Transverse colon (tissue), 4 donors: ENCODE measurements at regions not wholly inside any gene's neighbourhood (a gene's known extent, or its start where the extent isn't known, plus 50 kb on each side); places are given as distances from the start of the nearest gene placed in this dataset.

Experiments used
- DNase-seq: peaks from one replicate; pipeline ENCODE4 v3.0.0-alpha.2; 2019
- H3K27ac ChIP-seq, 4 donors: fragments of 200-600 bp; sonication (generic); 2 replicates each; pipeline ENCODE4 v1.5.1; 2016 to 2018; ENCODE audit warnings: inconsistent platforms in 4 of 4
- H3K27me3 ChIP-seq: fragments of 200-600 bp; sonication (generic); 2 replicates; pipeline ENCODE4 v1.5.1; 2017; ENCODE audit warnings: inconsistent platforms
- H3K36me3 ChIP-seq, 4 donors: fragments of 200-600 bp; sonication (generic); 2 replicates each; pipeline ENCODE4 v1.5.1; 2017 to 2019; ENCODE audit warnings: inconsistent platforms in 4 of 4
- H3K4me1 ChIP-seq, 4 donors: fragments of 200-600 bp; sonication (generic); 2 replicates each; pipeline ENCODE4 v1.5.1; 2017 to 2020; ENCODE audit warnings: inconsistent platforms in 4 of 4
- H3K4me3 ChIP-seq, 4 donors: fragments of 200-600 bp; sonication (generic); 1 replicate in 1 of 4; 2 replicates in 3 of 4; pipeline versions ENCODE4 v1.5.1 to v1.6.1; 2017 to 2019; ENCODE audit warnings: inconsistent platforms in 4 of 4
- H3K9me3 ChIP-seq, 2 donors: fragments of 200-600 bp; sonication (generic); 2 replicates each; pipeline ENCODE4 v1.5.1; 2017 to 2019; ENCODE audit warnings: inconsistent platforms in 2 of 2
- EP300 ChIP-seq: sonication (generic); formaldehyde crosslinking; IDR thresholded peaks from one replicate; pipeline ENCODE4 v1.6.1; 2017; ENCODE audit warnings: antibody characterized with exemption, low read depth
- POLR2A ChIP-seq: fragments of 450-650 bp; IDR thresholded peaks from one replicate; pipeline ENCODE4 v1.6.1; 2016; ENCODE audit warnings: antibody characterized with exemption, mild to moderate bottlenecking, moderate library complexity
- POLR2AphosphoS5 ChIP-seq, 3 donors: sonication (generic); formaldehyde crosslinking; IDR thresholded peaks; one replicate each; pipeline ENCODE4 v1.6.1; 2016; ENCODE audit warnings: antibody characterized with exemption in 3 of 3
- WGBS, 2 donors: methylation state at CpG; one replicate each; pipeline ENCODE4 v1.1.5; 2018; ENCODE audit warnings: low coverage in 1 of 2; 5-methylcytosine and 5-hydroxymethylcytosine counted together
- in situ Hi-C, 4 donors: fragments of 200-750 bp; cut with MboI; loops; one replicate each; pipeline versions ENCODE4 v1.15.0 to v1.15.1; 2017; ENCODE audit warnings: low sequenced_read_pairs in 3 of 4, low pct_ligation_motif_present in 1 of 4, low pct_unique_long_range_greater_than_20kb in 1 of 4
- intact Hi-C: fragments of 100-400 bp; cut with DNase I; formaldehyde crosslinking; loops from one replicate; pipeline ENCODE4 v1.15.1; 2023; ENCODE audit warnings: low total_unique reads
- TF ChIP-seq, protein P1 (sequence below), 5 experiments: fragments of 200-600 bp in 3 of 5; fragments of 450-650 bp in 2 of 5; sonication (generic) in 3 of 5; IDR thresholded peaks; 1 replicate in 2 of 5; 2 replicates in 3 of 5; pipeline ENCODE4 v1.5.1; 2016 to 2017; ENCODE audit warnings: antibody characterized with exemption in 5 of 5, inconsistent platforms in 3 of 5, mild to moderate bottlenecking in 2 of 5, moderate library complexity in 1 of 5

DNA sequence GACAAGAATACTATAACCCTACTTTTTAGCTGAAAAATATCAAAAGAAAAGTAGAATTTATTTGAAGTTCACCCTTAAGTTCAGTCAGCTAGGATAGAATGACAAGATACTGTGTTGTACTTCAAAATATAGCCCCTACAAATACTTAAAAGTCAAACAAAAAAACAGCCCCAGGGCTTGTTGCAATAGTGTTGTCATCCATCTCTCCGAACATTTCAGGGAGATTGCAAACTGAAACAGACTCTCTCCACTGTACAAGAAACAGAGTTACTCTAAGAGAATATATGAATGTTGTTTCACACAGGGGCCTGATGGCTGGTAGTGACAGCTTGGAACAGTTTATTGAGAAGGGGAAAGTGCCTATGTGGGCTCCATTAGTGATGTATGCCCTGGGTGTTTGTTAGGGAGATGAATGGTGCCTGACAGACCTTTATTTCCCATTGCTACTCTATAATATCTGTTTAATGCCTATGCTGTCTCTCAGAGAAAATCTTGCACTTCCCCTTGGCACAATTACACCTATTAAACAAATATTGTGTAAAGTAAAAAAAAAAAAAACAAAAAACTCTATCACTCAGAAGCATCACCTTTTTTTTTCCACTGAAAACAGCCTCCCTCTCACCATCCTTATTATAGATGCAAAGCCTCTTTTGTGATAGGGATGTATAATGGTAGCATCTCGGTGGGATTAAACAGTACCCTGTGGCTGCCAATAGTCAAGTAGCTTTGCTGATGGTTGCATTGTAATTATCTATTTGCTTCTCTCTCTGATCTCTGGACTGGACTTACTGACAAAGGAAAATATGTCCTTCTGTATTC, 506.3 kb upstream of the LUZP2 start:
- H3K27ac ChIP-seq: no peak overlapping the region
- intact Hi-C loops: no loop called here
- no peak for TF ChIP-seq POLR2AphosphoS5 (IDR thresholded peaks at IDR 0.05)
- TF ChIP-seq POLR2A: no peak
- TF ChIP-seq, protein P1, sequence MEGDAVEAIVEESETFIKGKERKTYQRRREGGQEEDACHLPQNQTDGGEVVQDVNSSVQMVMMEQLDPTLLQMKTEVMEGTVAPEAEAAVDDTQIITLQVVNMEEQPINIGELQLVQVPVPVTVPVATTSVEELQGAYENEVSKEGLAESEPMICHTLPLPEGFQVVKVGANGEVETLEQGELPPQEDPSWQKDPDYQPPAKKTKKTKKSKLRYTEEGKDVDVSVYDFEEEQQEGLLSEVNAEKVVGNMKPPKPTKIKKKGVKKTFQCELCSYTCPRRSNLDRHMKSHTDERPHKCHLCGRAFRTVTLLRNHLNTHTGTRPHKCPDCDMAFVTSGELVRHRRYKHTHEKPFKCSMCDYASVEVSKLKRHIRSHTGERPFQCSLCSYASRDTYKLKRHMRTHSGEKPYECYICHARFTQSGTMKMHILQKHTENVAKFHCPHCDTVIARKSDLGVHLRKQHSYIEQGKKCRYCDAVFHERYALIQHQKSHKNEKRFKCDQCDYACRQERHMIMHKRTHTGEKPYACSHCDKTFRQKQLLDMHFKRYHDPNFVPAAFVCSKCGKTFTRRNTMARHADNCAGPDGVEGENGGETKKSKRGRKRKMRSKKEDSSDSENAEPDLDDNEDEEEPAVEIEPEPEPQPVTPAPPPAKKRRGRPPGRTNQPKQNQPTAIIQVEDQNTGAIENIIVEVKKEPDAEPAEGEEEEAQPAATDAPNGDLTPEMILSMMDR (IDR thresholded peaks at IDR 0.05): no peak

DNA sequence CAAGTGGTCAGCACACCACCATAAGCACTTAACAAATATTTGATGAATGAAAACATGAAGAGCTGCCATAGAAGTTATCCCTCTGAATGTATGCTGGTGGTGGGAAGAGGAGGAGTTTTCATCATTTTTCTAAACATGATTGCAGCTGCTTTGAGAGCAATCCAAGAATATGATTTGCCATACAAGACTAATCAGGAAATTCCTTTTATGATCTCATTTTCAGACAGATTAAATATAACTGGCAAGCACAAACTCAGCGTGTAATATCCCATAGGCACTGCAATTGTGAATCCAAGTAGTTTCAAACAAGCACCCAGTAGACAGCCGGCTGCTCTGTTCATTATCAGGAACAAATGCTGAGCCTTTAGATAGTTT, 505.7 kb upstream of the LUZP2 start:
- no peak for DNase-seq
- in situ Hi-C loops (no loop called here), intact Hi-C loops (no loop called here)
- Histone ChIP-seq H3K9me3 (no peaks in the 10 kb centered on the region), H3K27ac (no peak overlapping the region), H3K4me3 (no peak overlapping the region), H3K27me3 (no peaks in the 10 kb centered on the region), H3K36me3 (no peaks in the 10 kb centered on the region), H3K4me1 (peaks cover 0 to 11% (median 5%) of the 10 kb centered on the region in 4 donors)
- TF ChIP-seq, protein P1 (IDR thresholded peaks at IDR 0.05): no peak
- TF ChIP-seq POLR2AphosphoS5 (IDR thresholded peaks at IDR 0.05) (no peak), POLR2A (no peak), EP300 (no peak)
- WGBS, 2 donors: 18 to 29% methylated on average over 2 of the region's 2 CpGs

More for the DNA sequence above, 506.3 kb upstream of the LUZP2 start:
- Histone ChIP-seq H3K9me3 (no peaks in the 10 kb centered on the region), H3K27me3 (no peaks in the 10 kb centered on the region), H3K4me3 (no peak overlapping the region), H3K4me1 (peaks cover 0 to 6% (median 3%) of the 10 kb centered on the region in 4 donors), H3K36me3 (no peaks in the 10 kb centered on the region)
- WGBS, 2 donors: 71 to 72% methylated on average over 2 of the region's 2 CpGs
- in situ Hi-C loops: no loop called here
- DNase-seq: no peak

DNA sequence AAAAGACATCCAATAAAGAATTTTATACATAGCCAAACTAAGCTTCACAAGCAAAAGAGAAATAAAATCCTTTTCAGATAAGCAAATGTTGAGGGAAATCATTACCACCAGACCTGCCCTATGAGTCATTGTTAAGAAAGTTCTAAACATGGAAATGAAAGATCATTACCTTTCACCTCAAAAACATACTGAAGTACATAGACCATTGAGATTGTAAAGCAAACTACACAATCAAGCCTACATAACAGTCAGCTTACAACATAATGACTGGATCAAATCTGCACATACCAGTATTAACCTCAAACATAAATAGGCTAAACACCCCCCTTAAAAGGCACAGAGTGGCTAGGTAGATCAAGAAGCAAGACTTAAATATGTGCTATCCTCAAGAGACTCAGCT, 501.0 kb upstream of the LUZP2 start:
- peaks cover 0 to 13% (median 6%) of the 10 kb centered on the region in 4 donors for H3K4me1 ChIP-seq
- no peaks in the 10 kb centered on the region for H3K27me3 ChIP-seq
- H3K9me3 ChIP-seq: peaks cover 0 to 5% of the 10 kb centered on the region in 2 donors
- H3K36me3 ChIP-seq: no peaks in the 10 kb centered on the region
- peak overlapping the region in 3 of 4 donors; percentile 53 to 59 (median 57) for H3K27ac ChIP-seq
- TF ChIP-seq POLR2AphosphoS5 (IDR thresholded peaks at IDR 0.05): peak in 1 of 3 donors; percentile 57
- TF ChIP-seq, protein P1 (IDR thresholded peaks at IDR 0.05): no peak
- in situ Hi-C loops (no loop called here), intact Hi-C loops (no loop called here)
- DNase-seq: no peak
- H3K4me3 ChIP-seq: no peak overlapping the region

DNA sequence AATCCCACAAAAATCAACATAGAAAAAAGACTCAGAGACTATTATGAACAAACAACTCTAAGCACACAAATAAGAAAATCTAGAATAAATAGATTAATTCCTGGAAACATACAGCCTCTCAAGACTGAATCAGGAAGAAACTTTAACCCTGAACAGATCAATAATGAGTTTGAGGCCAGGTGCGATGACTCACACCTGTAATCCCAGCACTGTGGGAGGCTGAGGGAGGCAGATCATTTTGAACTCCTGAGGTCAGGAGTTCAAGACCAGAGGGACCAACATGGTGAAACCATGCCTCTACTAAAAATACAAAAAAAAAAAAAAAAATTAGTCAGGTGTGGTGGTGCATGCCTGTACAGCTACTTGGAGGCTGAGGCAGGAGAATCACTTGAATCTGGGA, 499.5 kb upstream of the LUZP2 start:
- intact Hi-C loops: no loop called here
- no peak for DNase-seq
- peaks cover 0 to 13% (median 6%) of the 10 kb centered on the region in 4 donors for H3K4me1 ChIP-seq
- WGBS, 2 donors: 66% methylated on average over 1 of the region's 1 CpG; no CpG with 5 or more reads in 1 of the 2 donors
- no peak overlapping the region for H3K4me3 ChIP-seq
- H3K27ac ChIP-seq: no peak overlapping the region
- in situ Hi-C loops: no loop called here
- no peak for TF ChIP-seq POLR2A
- no peak for TF ChIP-seq POLR2AphosphoS5 (IDR thresholded peaks at IDR 0.05)
- no peak for TF ChIP-seq EP300
- TF ChIP-seq, protein P1 (IDR thresholded peaks at IDR 0.05): no peak
- H3K9me3 ChIP-seq: peaks cover 0 to 5% of the 10 kb centered on the region in 2 donors
- H3K36me3 ChIP-seq: no peaks in the 10 kb centered on the region
- H3K27me3 ChIP-seq: no peaks in the 10 kb centered on the region
